A673 (cell line): ENCODE measurements at regions not wholly inside any gene's neighbourhood (a gene's known extent, or its start where the extent isn't known, plus 50 kb on each side); places are given as distances from the start of the nearest gene placed in this dataset.

ENCODE experiments used
- CTCF ChIP-seq: fragments of 300-800, 200-600 bp; sonication (generic); conservative IDR thresholded peaks from 2 replicates; pipeline ENCODE4 v1.5.1; 2017; ENCODE audit warnings: low read depth, mild to moderate bottlenecking, antibody characterized with exemption, low read length, moderate library complexity, mixed read lengths
- EZH2 ChIP-seq: fragments of 200-600 bp; sonication (generic); IDR thresholded peaks from 2 replicates; pipeline ENCODE4 v1.6.1; 2017; ENCODE audit warnings: borderline replicate concordance, low read depth, mild to moderate bottlenecking, mixed read lengths, antibody characterized with exemption, low read length; ENCODE audit not compliant: poor library complexity, severe bottlenecking

- TF ChIP-seq CTCF = no peak
- no peak for TF ChIP-seq EZH2
These were observed 323.3 kb upstream of the LYPLAL1 start for GRCh38 chr1:218850367-218850766.
